HG02678 (cell line): ENCODE measurements at regions not wholly inside any gene's neighbourhood (a gene's known extent, or its start where the extent isn't known, plus 50 kb on each side); places are given as distances from the start of the nearest gene placed in this dataset.

Experiments used
- ATAC-seq: cut with Tn5 transposase; IDR thresholded peaks from one replicate; pipeline ENCODE4 v1.9.1; 2021; ENCODE audit warnings: mild to moderate bottlenecking, moderate library complexity; ENCODE audit not compliant: unreplicated experiment

- no peak for ATAC-seq
Measured at GRCh38 chr4:18540349-18540748, 518.8 kb upstream of the LCORL start.

- no peak for ATAC-seq
Measured at GRCh38 chr4:18538121-18538520, 516.6 kb upstream of the LCORL start.

GRCh38 chr4:18536428-18536827 lies 514.9 kb upstream of the LCORL start:
- ATAC-seq, result no peak

- ATAC-seq, result no peak
Measured at GRCh38 chr4:18535948-18536347, 514.4 kb upstream of the LCORL start.

- ATAC-seq, result no peak
Measured at GRCh38 chr4:18533262-18533775, 511.8 kb upstream of the LCORL start.

GRCh38 chr4:18531731-18532130 lies 510.2 kb upstream of the LCORL start:
- no peak for ATAC-seq

GRCh38 chr4:18529482-18529881 lies 507.9 kb upstream of the LCORL start:
- no peak for ATAC-seq

- no peak for ATAC-seq
Measured at GRCh38 chr4:18524667-18525066, 503.1 kb upstream of the LCORL start.

GRCh38 chr4:18518098-18518497 lies 496.5 kb upstream of the LCORL start:
- ATAC-seq, result no peak

- no peak for ATAC-seq
Measured at GRCh38 chr4:18513861-18514260, 492.3 kb upstream of the LCORL start.

GRCh38 chr4:18512718-18513117 lies 491.2 kb upstream of the LCORL start:
- ATAC-seq, result no peak

GRCh38 chr4:18511727-18512126 lies 490.2 kb upstream of the LCORL start:
- ATAC-seq, result no peak

- no peak for ATAC-seq
Measured at GRCh38 chr4:18508786-18509185, 487.2 kb upstream of the LCORL start.

GRCh38 chr4:18480928-18481327 lies 459.4 kb upstream of the LCORL start:
- ATAC-seq, result no peak

GRCh38 chr4:18480342-18480741 lies 458.8 kb upstream of the LCORL start:
- no peak for ATAC-seq

- no peak for ATAC-seq
Measured at GRCh38 chr4:18479825-18480224, 458.3 kb upstream of the LCORL start.

GRCh38 chr4:18463987-18464559 lies 442.5 kb upstream of the LCORL start:
- no peak for ATAC-seq

- ATAC-seq, result no peak
Measured at GRCh38 chr4:18458465-18458864, 436.9 kb upstream of the LCORL start.

GRCh38 chr4:18454349-18454748 lies 432.8 kb upstream of the LCORL start:
- no peak for ATAC-seq

GRCh38 chr4:18445110-18445509 lies 423.6 kb upstream of the LCORL start:
- ATAC-seq, result no peak

- ATAC-seq, result no peak
Measured at GRCh38 chr4:18444206-18444605, 422.7 kb upstream of the LCORL start.

GRCh38 chr4:18442957-18443356 lies 421.4 kb upstream of the LCORL start:
- ATAC-seq, result no peak

- no peak for ATAC-seq
Measured at GRCh38 chr4:18441676-18442075, 420.1 kb upstream of the LCORL start.
